NCI-H2107 treated with DMSO at 0.1 percent for 48 hours (cell line): ENCODE measurements at regions not wholly inside any gene's neighbourhood (a gene's known extent, or its start where the extent isn't known, plus 50 kb on each side); places are given as distances from the start of the nearest gene placed in this dataset.

Source experiments
- DNase-seq: peaks from one replicate; lab custom pipeline; 2025; ENCODE audit not compliant: unreplicated experiment; lab: John Stamatoyannopoulos, UW

DNA sequence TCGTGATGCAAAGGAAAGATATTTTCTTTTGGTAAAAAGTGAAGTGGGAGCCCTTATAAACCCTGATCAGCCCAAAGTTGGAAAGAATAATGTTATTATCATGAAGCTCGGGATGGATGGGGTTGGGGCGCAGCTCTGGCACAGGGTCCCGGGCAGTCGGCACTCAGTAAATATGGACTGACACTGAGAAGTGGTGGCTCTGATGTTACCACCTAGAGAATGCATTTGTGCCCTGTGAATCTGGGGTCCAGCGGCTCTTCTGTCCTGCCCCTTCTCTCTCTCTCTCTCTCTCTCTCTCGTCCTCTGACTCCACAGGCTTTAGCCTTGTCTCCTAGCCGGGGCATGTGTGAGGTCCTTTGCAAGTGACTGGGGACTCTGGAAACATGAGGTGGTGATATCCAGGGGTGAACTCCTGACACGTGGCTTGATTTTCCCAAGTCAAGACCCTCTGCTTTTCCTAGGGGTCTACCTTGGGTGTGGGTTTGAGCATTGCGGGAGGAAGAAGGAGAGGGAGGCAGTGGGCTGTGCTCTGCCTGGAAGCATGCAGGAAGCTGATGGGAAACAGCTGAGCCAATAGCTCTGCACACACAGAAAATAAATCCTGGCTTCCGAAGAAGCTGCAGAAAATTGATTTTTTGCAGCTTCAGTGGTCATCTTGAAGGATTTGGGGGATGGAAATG is 162.7 kb downstream of the MACROH2A1 start:
- DNase-seq, result no peak

DNA sequence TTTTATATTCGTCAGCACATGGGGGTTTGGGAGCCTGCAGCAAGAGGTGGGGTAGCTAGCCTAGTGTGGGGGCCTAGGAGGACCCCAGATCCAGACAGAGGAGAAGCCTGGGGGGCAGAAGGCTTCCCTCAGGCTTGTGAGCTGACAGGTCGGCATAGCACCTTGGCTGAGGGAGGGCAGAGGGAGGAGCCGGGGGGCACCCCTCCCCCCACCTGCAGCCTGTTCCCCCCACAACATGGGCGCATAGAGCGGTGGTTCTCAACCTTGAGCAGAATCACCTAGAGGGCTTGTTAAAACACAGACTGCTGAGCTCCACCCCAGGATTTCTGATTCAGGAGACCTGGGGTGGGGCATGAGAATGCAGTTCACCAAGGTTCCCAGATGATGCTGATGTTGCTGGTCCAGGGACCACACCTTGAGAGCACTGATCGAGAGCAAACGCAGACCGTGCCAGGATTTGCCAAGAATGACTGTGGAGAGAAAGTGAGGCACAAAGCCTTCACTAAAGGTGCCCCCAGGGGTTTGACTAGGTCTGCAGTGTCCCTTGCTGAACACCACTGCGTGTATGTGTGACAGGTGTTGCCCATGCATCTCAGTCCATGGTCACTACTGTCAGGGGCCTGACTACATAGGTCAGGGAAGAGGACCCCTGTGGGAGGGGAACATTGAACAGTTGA is 163.3 kb downstream of the MACROH2A1 start:
- no peak for DNase-seq

DNA sequence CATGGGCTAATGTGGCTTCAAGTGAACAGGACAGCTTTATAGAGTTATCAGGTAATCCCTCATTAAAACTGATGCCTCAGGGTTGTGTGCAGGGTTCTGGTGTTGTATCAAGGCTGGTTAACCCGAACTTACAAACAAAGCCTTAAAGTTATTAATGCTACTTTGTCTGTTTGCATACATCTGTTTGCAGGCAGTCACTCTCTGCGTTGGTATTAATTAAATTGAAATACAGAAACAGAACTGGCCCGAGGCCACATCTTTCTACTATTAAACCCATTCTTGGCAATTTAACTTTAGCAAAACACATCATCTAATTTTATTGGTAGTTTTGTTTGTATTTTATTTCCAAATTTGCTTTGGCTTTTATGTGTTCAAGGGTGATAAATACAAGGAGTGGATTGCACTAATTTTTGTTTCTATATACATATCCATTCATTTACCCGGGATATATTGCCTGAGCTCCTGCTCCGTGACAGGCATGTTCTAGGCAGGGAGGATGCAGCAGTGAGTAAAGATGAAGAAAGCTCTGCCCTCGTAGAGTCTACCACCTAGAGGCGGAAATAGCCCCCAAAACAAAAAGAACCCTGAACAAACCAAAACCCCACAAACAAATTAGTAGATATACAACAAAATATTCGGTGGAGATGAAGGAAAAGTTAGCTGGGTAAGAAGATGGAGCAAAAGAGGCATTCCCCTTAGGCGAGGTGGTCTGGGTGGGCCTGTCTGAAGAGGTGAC is 164.2 kb downstream of the MACROH2A1 start:
- DNase-seq, result no peak

DNA sequence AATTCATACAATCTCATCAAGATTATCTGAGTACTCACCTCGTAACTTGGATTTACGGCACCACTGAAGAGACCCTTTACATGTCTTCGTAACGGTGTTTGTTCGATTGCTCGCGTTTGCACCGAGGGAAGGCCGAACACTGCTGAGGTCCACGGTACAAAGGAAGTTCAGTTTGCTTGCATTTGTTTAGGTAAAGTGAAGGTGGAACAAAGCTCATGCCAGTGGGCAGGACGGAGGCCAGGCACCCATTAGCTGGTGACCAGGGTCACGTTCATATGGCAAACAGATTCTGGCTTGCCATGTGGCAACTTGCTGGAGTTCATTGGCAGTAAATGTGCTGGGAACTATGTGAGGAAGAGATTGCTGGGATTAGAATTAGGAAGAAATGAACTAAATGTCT is 164.8 kb downstream of the MACROH2A1 start:
- DNase-seq, result no peak

DNA sequence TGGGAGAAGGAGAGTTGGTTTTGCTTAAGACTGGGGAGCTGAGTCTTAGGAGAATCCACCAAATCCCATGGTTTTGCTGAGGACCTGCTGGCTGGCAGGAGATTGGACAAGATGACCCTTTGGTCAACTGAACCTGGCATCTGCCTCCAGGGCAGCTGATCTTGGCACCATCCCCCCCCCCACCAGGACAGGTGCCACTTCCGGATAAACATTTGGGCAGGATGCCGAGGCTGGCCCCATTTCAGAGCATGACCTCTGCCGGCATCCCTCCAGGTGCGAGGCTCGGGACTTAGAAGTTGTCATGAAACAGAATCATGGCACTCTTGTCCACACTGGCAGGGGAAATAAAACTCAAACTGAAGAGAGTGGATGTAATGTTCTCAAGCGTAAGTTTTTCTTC is 165.6 kb downstream of the MACROH2A1 start:
- no peak for DNase-seq

DNA sequence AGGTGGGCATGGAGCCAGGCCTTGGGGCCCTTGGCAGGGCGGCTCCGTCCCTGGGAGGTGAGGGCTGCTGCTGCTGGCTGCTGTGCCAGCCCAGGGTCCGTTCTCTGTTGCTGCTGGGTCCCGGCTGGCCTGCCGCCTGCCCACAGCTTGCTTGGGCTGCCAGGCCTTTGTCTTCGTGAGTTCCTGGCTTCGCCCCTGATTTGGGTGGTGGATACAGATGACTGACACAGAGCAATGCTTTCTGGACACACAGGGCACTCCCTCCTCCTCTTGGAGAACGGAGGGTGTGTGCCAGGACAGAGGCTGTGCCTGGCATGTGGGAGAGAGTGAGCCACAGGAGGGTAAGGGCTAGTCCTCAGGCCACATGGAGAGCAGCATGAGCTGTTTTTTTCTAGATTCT is 166.1 kb downstream of the MACROH2A1 start:
- DNase-seq, result no peak

DNA sequence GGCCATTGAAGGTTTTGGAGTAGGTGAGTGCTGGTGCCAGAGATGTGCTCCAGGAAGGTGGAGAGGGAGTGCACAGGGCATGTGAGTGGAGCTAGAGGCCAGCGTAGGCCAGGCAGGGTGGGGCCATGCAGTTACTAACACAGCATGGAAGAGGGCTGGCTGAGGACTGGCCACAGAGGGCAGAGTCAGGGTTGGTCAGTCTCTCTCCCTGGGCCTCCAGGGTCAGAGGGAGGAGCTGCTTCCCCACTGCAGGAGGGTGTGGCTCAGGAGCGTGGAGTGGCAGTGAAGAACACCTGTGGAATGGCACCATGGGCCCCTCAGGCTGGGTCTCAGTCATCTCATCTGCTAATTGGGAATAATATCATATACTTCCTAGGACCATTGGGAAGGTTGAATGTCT is 167.7 kb downstream of the MACROH2A1 start:
- no peak for DNase-seq

DNA sequence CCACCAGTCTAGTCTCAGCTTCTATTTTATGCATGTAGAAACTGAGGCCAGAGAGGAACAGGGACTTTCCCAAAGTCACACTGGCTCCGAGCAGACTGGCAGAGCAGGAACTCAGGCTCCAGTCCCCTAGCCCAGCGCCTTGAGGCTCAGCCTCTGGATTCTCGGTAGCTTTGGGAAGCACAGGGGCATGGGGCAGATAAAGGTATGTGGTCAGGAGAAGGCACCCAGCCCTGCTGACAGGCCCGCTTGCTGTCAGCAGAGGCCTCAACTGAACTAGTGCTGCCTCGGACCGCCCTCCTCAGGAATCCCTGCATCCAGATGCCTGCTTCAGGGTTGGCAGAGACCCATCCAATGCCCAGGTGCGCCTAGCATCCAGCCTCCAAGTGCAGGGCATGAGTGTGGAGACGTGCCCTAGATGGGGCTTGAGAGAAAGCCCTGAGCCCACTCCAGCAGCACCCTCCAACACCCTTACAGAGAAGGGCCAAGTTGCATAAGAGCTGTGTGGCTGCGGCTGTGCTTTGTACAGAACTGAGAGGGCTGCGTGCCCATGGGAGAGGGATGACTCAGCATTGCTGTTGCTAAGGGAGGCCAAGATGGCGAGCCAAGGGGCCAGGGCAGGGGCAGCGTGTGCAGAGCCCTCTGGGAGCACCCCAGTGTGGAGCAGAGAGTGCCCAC is 168.6 kb downstream of the MACROH2A1 start:
- no peak for DNase-seq

DNA sequence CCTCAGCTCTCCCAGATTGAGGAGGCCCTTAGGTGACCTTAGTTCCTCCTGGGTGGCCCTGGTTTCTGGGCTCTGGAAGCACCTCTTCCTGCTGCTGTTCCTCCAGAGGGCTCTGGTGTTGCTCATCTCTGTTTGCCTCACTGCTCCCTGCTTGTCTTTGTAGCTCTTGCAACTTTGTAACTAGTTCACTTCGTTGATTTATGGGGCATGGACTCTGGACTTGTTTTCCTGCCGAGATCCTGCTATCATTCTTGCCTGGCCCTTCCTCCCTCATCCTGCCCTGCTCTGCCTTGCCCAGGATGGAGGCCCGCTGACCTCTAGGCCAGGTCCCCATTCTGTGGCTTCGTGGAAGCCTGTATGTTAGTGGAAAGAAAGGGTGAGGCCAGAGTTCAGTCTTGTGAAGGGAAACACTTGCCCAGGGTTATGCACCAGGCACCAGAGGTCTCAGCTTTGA is 169.3 kb downstream of the MACROH2A1 start:
- DNase-seq, result no peak

DNA sequence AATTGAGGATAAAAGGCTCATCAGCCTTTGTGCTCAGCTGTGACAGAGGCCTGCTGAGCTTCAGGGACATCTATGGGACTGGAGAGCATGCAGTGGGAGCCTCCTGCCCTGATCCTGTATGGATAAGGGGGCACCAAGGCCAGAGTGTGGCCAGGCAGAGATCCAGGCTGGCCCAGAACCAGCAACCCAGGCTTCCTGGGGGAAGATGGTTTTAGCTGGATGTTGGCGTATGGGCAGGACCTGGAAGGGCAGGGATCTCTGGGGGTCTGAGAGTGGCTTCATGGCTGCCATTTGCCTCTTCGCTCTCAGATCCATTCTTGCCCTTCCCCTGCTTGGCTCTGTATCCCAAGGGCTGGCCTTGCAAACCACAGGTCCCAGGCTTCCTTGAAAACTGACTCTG is 169.9 kb downstream of the MACROH2A1 start:
- no peak for DNase-seq

DNA sequence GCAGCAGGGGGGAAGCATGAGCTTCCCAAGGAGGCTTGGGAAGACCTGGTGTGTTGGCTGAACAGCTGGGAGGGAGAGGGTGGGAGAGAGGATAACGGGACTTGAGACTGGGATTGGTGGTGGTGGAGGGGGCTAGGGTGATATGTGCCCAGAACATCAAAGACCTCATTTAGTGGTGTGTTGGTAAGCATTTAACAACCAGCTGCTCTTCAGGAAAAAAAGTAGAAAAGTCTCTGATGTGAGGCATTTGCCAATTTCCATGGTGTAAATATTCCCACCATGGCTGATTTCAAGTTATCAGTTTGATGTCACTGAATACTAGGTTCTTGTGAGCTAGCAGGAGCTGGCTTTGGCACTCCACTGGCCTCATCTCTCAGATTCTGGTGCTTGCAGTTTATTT is 170.8 kb downstream of the MACROH2A1 start:
- DNase-seq, result no peak

DNA sequence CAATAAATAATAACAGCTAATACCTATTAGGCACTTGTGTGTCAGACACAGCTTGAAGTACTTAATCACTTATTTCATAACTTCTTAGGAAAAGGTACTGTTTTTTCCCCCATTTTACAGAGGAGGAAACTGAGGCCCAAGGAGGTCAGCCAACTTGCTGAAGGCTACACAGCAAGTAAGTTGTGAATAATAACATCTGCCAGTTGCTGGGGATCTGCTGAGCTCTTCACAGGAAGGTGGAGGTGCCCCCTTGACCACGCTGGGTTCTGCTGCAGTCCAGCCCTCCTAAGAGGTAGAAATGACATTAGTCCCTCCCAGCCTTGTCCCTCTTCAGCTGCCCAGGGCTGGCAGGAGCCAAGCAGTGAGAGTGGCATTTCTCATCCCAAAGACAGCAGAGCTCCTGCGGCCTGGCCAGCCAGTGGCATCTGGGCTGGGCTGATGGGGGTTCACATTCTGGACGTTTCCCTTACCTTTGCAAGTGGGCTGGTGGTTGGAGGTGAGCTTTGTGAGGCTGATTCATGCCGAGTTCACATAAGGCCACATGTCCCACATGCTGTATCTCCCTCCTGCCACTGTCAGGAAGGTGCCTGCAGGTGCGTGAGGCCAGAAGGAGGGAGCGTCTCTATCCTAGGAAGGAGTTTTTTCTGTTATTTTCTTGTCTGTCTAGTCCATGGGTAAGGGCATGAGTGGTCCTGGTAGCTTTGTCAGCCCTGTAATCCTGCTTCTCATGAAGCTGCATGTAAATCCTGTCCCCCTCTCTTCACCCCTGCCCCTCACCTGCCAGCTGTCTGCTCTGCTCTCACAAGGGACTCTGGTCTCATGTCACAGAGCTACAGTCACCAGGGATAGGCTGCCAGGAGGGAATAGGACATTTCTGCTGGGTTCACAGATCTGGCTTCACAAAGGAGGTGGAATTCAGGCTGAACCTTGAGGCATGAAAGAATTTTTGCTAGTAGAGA is 171.7 kb downstream of the MACROH2A1 start:
- DNase-seq, result no peak

DNA sequence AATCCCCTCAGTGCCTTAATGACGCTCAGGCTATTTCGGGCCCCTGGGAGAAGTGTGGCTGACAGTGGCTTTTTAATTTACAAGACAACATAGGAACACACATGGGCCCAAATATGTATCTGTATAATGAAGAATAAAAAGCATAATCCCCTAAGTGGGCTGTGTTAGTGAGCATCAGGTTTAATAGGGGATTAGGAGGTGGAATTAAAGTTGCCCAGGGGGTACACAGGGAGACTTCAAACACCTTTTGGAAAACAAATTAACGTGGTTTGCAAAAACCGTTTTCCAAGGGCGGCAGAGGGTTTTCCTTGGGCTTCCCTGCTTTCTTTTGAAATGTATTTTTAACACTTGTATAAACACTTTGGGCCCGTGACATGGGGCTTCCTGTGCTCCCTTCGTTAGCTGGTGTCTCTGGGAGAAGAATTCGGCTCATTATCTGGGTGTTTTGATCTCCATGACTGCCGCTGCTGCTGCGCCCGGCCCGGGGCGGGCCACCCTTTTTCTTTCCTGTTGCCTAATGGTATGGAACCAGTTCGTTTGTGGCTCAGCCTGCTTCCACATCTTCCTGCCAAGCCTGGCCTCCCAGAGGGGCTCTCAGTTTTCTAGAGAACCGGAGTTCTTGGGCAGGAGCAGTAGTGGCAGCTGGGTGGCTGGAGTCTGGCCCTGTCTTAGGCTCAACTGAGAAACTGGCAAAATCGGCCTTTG is 173.0 kb downstream of the MACROH2A1 start:
- no peak for DNase-seq

DNA sequence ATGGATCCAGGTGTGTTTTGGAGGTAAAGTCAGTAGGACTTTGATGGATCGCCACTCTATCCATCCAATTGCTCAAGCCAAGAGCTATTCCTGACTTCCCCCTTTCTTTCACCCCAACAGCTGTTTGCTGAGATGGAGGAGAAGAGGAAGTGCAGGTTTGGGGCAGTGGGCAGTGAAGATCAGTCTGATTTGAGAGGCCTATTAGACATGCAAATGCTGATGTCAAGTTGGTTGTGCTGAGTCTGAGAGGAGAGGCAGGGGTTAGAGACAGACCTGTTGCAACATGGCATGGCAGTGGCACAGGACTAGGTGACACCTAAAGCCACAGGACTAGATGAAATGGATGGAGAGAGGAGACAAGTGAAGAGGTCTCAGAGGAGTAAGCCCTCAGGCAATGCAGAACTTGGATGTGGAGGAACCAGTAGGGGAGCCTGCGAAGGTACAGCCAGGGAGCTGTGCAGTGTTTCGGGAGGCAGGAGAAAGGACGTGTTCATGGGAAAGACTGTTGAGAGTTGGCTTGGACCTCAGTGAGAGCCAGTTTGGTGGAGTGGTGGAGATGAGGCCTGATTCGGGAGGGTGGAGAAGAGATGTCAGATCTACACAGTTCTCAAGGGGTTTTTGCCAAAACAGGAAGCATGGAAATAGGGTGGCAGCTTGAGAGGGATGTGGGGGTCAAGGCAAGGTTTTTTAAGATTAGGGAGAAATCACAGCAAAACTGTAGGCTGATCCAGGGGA is 175.0 kb downstream of the MACROH2A1 start:
- no peak for DNase-seq

DNA sequence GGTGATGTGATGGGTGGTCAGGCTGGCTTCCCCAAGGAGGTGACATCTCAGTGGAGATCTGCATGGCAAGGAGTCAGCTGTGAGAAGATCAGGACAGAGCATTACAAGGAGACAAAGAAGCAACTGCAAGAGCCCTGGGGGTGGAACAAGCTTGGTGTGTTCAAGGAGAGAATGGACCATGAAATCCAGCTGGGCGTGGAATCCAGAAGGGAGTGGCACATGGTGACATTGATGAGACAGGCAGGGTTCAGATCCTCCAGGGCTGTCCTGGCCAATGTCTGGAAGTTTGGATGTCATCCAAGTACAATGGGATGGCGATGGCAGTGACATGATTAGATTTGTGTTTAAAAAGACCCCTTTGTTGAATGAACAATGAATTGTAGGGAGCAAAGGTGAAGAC is 175.6 kb downstream of the MACROH2A1 start:
- no peak for DNase-seq

DNA sequence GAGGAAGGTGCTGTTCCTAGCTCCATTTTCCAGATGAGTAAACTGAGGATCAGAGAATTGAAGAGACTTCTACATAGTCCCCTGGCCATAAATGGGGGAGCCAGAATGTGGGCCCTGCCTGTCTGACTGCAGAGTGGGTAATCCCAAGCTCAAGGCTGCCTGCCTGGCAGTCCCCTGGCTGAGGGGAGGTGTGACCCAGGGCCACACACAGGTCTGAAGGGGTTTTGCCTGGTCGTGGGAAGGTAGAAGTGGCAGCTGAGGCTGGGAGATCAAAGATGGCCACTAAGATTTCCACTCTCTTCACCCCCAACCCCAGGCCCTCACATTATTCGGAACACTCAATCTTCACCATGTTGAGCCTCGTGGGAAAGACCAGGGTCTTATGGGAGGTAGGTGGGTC is 176.3 kb downstream of the MACROH2A1 start:
- DNase-seq, result no peak

DNA sequence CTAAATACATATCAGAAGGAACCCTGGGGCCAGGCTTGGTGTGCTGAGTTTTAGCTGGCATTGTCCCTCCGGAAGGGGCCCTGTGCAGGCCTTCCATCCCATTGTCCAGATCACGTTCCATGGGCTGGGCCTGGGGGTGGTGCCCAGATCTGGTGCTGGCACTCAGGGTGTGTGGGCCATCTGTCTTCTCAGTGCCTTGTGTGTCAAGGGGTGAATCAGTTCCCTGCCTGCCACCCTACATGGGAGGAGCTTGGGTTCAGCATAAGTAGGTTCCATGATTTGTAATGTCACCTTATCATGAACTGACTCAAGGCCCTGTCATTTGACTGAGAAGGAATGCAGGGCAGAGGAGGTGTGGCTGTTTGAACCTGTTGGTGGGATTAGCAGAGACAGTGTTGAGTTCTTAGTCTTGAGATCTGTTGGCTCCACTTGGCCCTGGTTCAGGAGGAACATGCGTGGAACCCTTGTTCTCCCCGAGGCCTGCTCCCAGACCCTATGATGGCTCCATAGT is 176.8 kb downstream of the MACROH2A1 start:
- DNase-seq, result no peak

DNA sequence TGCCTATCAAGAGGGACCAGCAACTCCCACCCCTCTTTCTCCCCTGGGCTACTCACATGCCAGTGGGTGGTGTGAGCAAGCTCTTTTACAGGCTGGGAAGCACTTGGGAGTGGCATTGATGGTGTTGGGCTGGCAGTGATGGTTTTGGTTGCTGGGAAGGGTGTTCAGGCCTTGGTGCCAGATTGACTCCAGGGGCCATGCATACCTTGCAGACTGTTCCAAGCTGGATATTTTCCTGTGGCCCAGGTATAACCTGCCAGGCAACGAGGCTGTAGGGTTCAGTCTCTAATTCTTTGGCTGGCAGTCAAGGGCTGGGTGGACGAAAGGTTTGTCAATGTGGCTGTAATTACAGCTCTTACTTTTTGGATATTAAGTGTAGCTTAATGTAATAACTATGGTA is 177.3 kb downstream of the MACROH2A1 start:
- no peak for DNase-seq

DNA sequence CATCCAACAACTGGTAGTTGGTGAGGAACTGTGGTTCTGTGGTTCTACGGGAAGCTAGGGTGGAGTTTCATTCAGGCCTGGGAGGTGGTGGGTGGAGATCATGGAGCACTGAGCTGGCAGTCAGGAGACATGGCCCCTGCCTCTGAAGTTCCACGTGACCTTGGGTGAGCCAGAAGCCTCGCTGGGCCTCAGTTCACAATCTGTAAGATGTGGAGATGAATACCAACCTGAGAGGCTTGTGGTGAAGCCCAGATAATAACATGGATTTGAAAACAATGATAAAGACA is 177.9 kb downstream of the MACROH2A1 start:
- no peak for DNase-seq
